ENCODE measurements at regions not wholly inside any gene's neighbourhood (a gene's known extent, or its start where the extent isn't known, plus 50 kb on each side); places are given as distances from the start of the nearest gene placed in this dataset.
A peak's percentile ranks its signal among the peaks of the same experiment; 100 is the strongest.

GRCh38 chr3:153881201-153881600 lies 240.0 kb upstream of the ARHGEF26 start:
- no peak overlapping the region for H3K9ac ChIP-seq (ENCODE audit: control insufficient read depth, extremely low read depth, insufficient read depth, low read length)
- H3K9me1 ChIP-seq (ENCODE audit: control insufficient read depth, extremely low read depth, insufficient read depth, low read length): no peaks in the 10 kb centered on the region
- no peaks in the 10 kb centered on the region for H3K79me2 ChIP-seq (ENCODE audit: control insufficient read depth, insufficient read depth, low read length)
- H3K27me3 ChIP-seq (ENCODE audit: control insufficient read depth, extremely low read depth, insufficient read depth, low read length): no peaks in the 10 kb centered on the region
- FAIRE-seq (no peak), DNase-seq (ENCODE audit: low read depth, low spot score) (no peak)
- dilution Hi-C loops (cut with MboI; ENCODE audit: extremely low pct_ligation_motif_present, low sequenced_read_pairs): no loop called here
- H3K4me3 ChIP-seq (ENCODE audit: control insufficient read depth in 2 of 3, extremely low read depth in 1 of 3, insufficient read depth in 2 of 3, low read depth in 1 of 3, low read length in 3 of 3): peak overlapping the region in 1 of 3 experiments; percentile 8
- H4K20me1 ChIP-seq (ENCODE audit: control insufficient read depth, extremely low read depth, insufficient read depth, low read length): no peaks in the 10 kb centered on the region
- H3K9me3 ChIP-seq (ENCODE audit: control insufficient read depth, low read depth, low read length): no peaks in the 10 kb centered on the region
- H3K4me1 ChIP-seq (ENCODE audit: control insufficient read depth, extremely low read depth, insufficient read depth, low read length): no peaks in the 10 kb centered on the region
- TF ChIP-seq EZH2 (IDR thresholded peaks at IDR 0.05; ENCODE audit: low read length) (no peak), CTCF (optimal IDR thresholded peaks at IDR 0.05 in 1 of 3, IDR thresholded peaks at IDR 0.05 in 1 of 3, conservative IDR thresholded peaks at IDR 0.05 in 1 of 3; ENCODE audit: extremely low read depth in 1 of 3, insufficient read depth in 2 of 3, low read length in 3 of 3) (no peak)
- H3K27ac ChIP-seq (ENCODE audit: control insufficient read depth, insufficient read depth, low read length): peak overlapping the region; percentile 58
- no peak overlapping the region for H3K4me2 ChIP-seq (ENCODE audit: control insufficient read depth, extremely low read depth, insufficient read depth, low read depth, low read length)
- no peak overlapping the region for H2AFZ ChIP-seq (ENCODE audit: control insufficient read depth, low read length)
- no peaks in the 10 kb centered on the region for H3K36me3 ChIP-seq (ENCODE audit: control insufficient read depth in 2 of 2, extremely low read depth in 1 of 2, insufficient read depth in 2 of 2, low read length in 2 of 2)

GRCh38 chr3:153885359-153885758 lies 235.8 kb upstream of the ARHGEF26 start:
- Histone ChIP-seq H3K79me2 (ENCODE audit: control insufficient read depth, insufficient read depth, low read length) (no peaks in the 10 kb centered on the region), H3K4me3 (ENCODE audit: control insufficient read depth in 2 of 3, extremely low read depth in 1 of 3, insufficient read depth in 2 of 3, low read depth in 1 of 3, low read length in 3 of 3) (no peak overlapping the region), H3K4me2 (ENCODE audit: control insufficient read depth, extremely low read depth, insufficient read depth, low read depth, low read length) (no peak overlapping the region), H3K36me3 (ENCODE audit: control insufficient read depth in 2 of 2, extremely low read depth in 1 of 2, insufficient read depth in 2 of 2, low read length in 2 of 2) (no peaks in the 10 kb centered on the region), H2AFZ (ENCODE audit: control insufficient read depth, low read length) (no peak overlapping the region), H4K20me1 (ENCODE audit: control insufficient read depth, extremely low read depth, insufficient read depth, low read length) (no peaks in the 10 kb centered on the region), H3K9ac (ENCODE audit: control insufficient read depth, extremely low read depth, insufficient read depth, low read length) (no peak overlapping the region), H3K27me3 (ENCODE audit: control insufficient read depth, extremely low read depth, insufficient read depth, low read length) (no peaks in the 10 kb centered on the region), H3K9me3 (ENCODE audit: control insufficient read depth, low read depth, low read length) (no peaks in the 10 kb centered on the region), H3K4me1 (ENCODE audit: control insufficient read depth, extremely low read depth, insufficient read depth, low read length) (no peaks in the 10 kb centered on the region), H3K9me1 (ENCODE audit: control insufficient read depth, extremely low read depth, insufficient read depth, low read length) (no peaks in the 10 kb centered on the region), H3K27ac (ENCODE audit: control insufficient read depth, insufficient read depth, low read length) (no peak overlapping the region)
- FAIRE-seq (peak; percentile 9), DNase-seq (ENCODE audit: low read depth, low spot score) (no peak)
- dilution Hi-C loops (cut with MboI; ENCODE audit: extremely low pct_ligation_motif_present, low sequenced_read_pairs): no loop called here
- TF ChIP-seq CTCF (optimal IDR thresholded peaks at IDR 0.05 in 1 of 3, IDR thresholded peaks at IDR 0.05 in 1 of 3, conservative IDR thresholded peaks at IDR 0.05 in 1 of 3; ENCODE audit: extremely low read depth in 1 of 3, insufficient read depth in 2 of 3, low read length in 3 of 3): no peak
- TF ChIP-seq EZH2 (IDR thresholded peaks at IDR 0.05; ENCODE audit: low read length): no peak
